K562 (cell line): ENCODE measurements at regions not wholly inside any gene's neighbourhood (a gene's known extent, or its start where the extent isn't known, plus 50 kb on each side); places are given as distances from the start of the nearest gene placed in this dataset.

Experiments used
- GTF2F1 ChIP-seq: IDR thresholded peaks from 2 replicates; pipeline ENCODE4 v1.6.1; 2011; ENCODE audit warnings: low read depth, low read length, improper control_type of control experiment
- HMG20B ChIP-seq: fragments of 250-450 bp; sonication (Bioruptor Pico); IDR thresholded peaks from 2 replicates; pipeline ENCODE4 v1.5.0; 2021; ENCODE audit warnings: mild to moderate bottlenecking
- KDM4B ChIP-seq, 2 experiments: fragments of 450-650 bp in 1 of 2; sonication (generic) in 1 of 2; IDR thresholded peaks; 2 replicates each; pipeline ENCODE4 v1.6.1; 2016 to 2017; ENCODE audit warnings: borderline replicate concordance in 2 of 2, antibody characterized with exemption in 1 of 2, low read depth in 1 of 2, mild to moderate bottlenecking in 1 of 2
- KHSRP ChIP-seq: fragments of 450-650 bp; IDR thresholded peaks from 2 replicates; pipeline ENCODE4 v1.6.1; 2017
- NFATC3 ChIP-seq: fragments of 450-650 bp; IDR thresholded peaks from 2 replicates; pipeline ENCODE4 v1.6.1; 2017; ENCODE audit warnings: mild to moderate bottlenecking
- PHB ChIP-seq: fragments of 250-450 bp; sonication (Bioruptor Pico); IDR thresholded peaks from 2 replicates; pipeline ENCODE4 v1.5.0; 2021
- ZEB2 ChIP-seq: fragments of 450-650 bp; IDR thresholded peaks from 2 replicates; pipeline ENCODE4 v1.6.1; 2016
- ZNF263 ChIP-seq: sonication (generic); formaldehyde crosslinking; IDR thresholded peaks from 2 replicates; pipeline ENCODE4 v1.8.0; 2022; ENCODE audit warnings: mild to moderate bottlenecking, missing genetic modification reagents, borderline replicate concordance
- TF ChIP-seq, protein P1 (sequence below), 2 experiments: fragments of 450-650 bp in 1 of 2; sonication (generic) in 1 of 2; formaldehyde crosslinking in 1 of 2; IDR thresholded peaks; 2 replicates each; pipeline versions ENCODE4 v1.7.1 to v1.9.0; 2016 to 2022; ENCODE audit warnings: inconsistent platforms in 1 of 2, mild to moderate bottlenecking in 1 of 2, missing genetic modification reagents in 1 of 2
- TF ChIP-seq, protein P2 (sequence below): sonication (generic); formaldehyde crosslinking; IDR thresholded peaks from 2 replicates; pipeline ENCODE4 v1.8.0; 2023; ENCODE audit warnings: missing genetic modification reagents, mild to moderate bottlenecking, borderline replicate concordance
- TF ChIP-seq, protein P3 (sequence below): IDR thresholded peaks from 2 replicates; pipeline ENCODE4 v1.6.1; 2012; ENCODE audit warnings: low read depth, low read length, improper control_type of control experiment, borderline replicate concordance

DNA sequence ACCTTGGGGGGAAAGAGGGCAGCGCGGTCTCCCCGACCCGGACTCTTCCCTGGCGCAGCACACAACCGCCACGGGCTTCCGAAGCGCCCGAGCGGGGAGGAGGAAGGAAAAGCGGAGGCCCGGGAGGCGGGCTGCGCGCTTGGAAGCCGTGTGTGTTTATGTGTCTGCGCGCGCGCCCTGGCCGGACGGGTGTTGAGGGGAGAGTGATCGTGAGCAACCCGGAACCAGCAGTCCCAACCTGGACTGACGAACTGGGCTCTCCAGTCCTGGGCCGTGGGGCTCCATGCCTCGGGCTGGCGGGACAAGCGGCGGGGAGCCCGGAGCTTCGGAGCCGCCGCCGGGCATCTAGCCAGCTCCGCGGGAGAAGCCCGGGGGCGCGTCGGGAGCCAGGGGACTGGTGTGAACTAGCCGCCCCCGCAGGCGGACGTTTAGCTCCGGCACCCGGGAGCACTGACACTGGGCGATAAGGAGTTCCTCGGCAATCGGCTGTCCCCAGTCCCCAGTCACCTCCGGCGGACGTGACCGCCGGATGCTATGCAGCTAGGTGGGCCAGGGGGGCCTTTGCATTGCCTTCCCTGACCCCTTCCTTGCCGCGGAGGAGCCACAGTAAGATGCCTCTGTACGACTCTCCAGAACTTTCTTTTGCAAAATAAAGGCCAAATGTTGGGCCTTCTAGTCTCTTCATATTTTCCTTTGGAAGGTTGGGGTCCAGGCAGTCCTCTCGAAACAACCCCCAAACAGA is 74.8 kb upstream of the BCOR start (continued):
- TF ChIP-seq, protein P1, sequence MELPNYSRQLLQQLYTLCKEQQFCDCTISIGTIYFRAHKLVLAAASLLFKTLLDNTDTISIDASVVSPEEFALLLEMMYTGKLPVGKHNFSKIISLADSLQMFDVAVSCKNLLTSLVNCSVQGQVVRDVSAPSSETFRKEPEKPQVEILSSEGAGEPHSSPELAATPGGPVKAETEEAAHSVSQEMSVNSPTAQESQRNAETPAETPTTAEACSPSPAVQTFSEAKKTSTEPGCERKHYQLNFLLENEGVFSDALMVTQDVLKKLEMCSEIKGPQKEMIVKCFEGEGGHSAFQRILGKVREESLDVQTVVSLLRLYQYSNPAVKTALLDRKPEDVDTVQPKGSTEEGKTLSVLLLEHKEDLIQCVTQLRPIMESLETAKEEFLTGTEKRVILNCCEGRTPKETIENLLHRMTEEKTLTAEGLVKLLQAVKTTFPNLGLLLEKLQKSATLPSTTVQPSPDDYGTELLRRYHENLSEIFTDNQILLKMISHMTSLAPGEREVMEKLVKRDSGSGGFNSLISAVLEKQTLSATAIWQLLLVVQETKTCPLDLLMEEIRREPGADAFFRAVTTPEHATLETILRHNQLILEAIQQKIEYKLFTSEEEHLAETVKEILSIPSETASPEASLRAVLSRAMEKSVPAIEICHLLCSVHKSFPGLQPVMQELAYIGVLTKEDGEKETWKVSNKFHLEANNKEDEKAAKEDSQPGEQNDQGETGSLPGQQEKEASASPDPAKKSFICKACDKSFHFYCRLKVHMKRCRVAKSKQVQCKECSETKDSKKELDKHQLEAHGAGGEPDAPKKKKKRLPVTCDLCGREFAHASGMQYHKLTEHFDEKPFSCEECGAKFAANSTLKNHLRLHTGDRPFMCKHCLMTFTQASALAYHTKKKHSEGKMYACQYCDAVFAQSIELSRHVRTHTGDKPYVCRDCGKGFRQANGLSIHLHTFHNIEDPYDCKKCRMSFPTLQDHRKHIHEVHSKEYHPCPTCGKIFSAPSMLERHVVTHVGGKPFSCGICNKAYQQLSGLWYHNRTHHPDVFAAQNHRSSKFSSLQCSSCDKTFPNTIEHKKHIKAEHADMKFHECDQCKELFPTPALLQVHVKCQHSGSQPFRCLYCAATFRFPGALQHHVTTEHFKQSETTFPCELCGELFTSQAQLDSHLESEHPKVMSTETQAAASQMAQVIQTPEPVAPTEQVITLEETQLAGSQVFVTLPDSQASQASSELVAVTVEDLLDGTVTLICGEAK (IDR thresholded peaks at IDR 0.05), result no peak
- TF ChIP-seq, protein P1 (CRISPR knock-in tag; IDR thresholded peaks at IDR 0.05), result no peak
- TF ChIP-seq KHSRP (0 out of 2 replicates have a peak, but pooled peaks have one; percentile 33), HMG20B (no peak), ZNF263 (CRISPR knock-in tag) (peak; percentile 88), KDM4B (IDR thresholded peaks at IDR 0.05; ENCODE audit: borderline replicate concordance in 2 of 2, low read depth in 1 of 2) (0 out of 4 replicates have a peak, but pooled peaks of 1 of the 2 experiments have one; percentile 66), ZEB2 (0 out of 2 replicates have a peak, but pooled peaks have one; percentile 33), NFATC3 (no peak), GTF2F1 (no peak), PHB (CRISPR knock-in tag) (no peak)
- TF ChIP-seq, protein P2, sequence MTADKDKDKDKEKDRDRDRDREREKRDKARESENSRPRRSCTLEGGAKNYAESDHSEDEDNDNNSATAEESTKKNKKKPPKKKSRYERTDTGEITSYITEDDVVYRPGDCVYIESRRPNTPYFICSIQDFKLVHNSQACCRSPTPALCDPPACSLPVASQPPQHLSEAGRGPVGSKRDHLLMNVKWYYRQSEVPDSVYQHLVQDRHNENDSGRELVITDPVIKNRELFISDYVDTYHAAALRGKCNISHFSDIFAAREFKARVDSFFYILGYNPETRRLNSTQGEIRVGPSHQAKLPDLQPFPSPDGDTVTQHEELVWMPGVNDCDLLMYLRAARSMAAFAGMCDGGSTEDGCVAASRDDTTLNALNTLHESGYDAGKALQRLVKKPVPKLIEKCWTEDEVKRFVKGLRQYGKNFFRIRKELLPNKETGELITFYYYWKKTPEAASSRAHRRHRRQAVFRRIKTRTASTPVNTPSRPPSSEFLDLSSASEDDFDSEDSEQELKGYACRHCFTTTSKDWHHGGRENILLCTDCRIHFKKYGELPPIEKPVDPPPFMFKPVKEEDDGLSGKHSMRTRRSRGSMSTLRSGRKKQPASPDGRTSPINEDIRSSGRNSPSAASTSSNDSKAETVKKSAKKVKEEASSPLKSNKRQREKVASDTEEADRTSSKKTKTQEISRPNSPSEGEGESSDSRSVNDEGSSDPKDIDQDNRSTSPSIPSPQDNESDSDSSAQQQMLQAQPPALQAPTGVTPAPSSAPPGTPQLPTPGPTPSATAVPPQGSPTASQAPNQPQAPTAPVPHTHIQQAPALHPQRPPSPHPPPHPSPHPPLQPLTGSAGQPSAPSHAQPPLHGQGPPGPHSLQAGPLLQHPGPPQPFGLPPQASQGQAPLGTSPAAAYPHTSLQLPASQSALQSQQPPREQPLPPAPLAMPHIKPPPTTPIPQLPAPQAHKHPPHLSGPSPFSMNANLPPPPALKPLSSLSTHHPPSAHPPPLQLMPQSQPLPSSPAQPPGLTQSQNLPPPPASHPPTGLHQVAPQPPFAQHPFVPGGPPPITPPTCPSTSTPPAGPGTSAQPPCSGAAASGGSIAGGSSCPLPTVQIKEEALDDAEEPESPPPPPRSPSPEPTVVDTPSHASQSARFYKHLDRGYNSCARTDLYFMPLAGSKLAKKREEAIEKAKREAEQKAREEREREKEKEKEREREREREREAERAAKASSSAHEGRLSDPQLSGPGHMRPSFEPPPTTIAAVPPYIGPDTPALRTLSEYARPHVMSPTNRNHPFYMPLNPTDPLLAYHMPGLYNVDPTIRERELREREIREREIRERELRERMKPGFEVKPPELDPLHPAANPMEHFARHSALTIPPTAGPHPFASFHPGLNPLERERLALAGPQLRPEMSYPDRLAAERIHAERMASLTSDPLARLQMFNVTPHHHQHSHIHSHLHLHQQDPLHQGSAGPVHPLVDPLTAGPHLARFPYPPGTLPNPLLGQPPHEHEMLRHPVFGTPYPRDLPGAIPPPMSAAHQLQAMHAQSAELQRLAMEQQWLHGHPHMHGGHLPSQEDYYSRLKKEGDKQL (CRISPR knock-in tag), result no peak
- TF ChIP-seq, protein P3, sequence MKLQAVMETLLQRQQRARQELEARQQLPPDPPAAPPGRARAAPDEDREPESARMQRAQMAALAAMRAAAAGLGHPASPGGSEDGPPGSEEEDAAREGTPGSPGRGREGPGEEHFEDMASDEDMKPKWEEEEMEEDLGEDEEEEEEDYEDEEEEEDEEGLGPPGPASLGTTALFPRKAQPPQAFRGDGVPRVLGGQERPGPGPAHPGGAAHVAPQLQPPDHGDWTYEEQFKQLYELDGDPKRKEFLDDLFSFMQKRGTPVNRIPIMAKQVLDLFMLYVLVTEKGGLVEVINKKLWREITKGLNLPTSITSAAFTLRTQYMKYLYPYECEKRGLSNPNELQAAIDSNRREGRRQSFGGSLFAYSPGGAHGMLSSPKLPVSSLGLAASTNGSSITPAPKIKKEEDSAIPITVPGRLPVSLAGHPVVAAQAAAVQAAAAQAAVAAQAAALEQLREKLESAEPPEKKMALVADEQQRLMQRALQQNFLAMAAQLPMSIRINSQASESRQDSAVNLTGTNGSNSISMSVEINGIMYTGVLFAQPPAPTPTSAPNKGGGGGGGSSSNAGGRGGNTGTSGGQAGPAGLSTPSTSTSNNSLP, result no peak
